ENCODE measurements at regions not wholly inside any gene's neighbourhood (a gene's known extent, or its start where the extent isn't known, plus 50 kb on each side); places are given as distances from the start of the nearest gene placed in this dataset.

- no peak overlapping the region for H3K4me3 ChIP-seq (ENCODE audit: control insufficient read depth in 2 of 3, extremely low read depth in 1 of 3, insufficient read depth in 2 of 3, low read depth in 1 of 3, low read length in 3 of 3)
- H3K4me2 ChIP-seq (ENCODE audit: control insufficient read depth, extremely low read depth, insufficient read depth, low read depth, low read length): no peak overlapping the region
- no peaks in the 10 kb centered on the region for H3K4me1 ChIP-seq (ENCODE audit: control insufficient read depth, extremely low read depth, insufficient read depth, low read length)
- H2AFZ ChIP-seq (ENCODE audit: control insufficient read depth, low read length): no peak overlapping the region
- no peaks in the 10 kb centered on the region for H3K36me3 ChIP-seq (ENCODE audit: control insufficient read depth in 2 of 2, extremely low read depth in 1 of 2, insufficient read depth in 2 of 2, low read length in 2 of 2)
- no peaks in the 10 kb centered on the region for H3K9me1 ChIP-seq (ENCODE audit: control insufficient read depth, extremely low read depth, insufficient read depth, low read length)
- H3K79me2 ChIP-seq (ENCODE audit: control insufficient read depth, insufficient read depth, low read length): no peaks in the 10 kb centered on the region
- FAIRE-seq (no peak), DNase-seq (ENCODE audit: low read depth, low spot score) (no peak)
- dilution Hi-C loops (cut with MboI; ENCODE audit: extremely low pct_ligation_motif_present, low sequenced_read_pairs): no loop called here
- TF ChIP-seq EZH2 (IDR thresholded peaks at IDR 0.05; ENCODE audit: low read length): no peak
- no peak for TF ChIP-seq CTCF (optimal IDR thresholded peaks at IDR 0.05 in 1 of 3, IDR thresholded peaks at IDR 0.05 in 1 of 3, conservative IDR thresholded peaks at IDR 0.05 in 1 of 3; ENCODE audit: extremely low read depth in 1 of 3, insufficient read depth in 2 of 3, low read length in 3 of 3)
- H3K9me3 ChIP-seq (ENCODE audit: control insufficient read depth, low read depth, low read length): no peaks in the 10 kb centered on the region
- H3K27me3 ChIP-seq (ENCODE audit: control insufficient read depth, extremely low read depth, insufficient read depth, low read length): no peaks in the 10 kb centered on the region
- no peak overlapping the region for H3K9ac ChIP-seq (ENCODE audit: control insufficient read depth, extremely low read depth, insufficient read depth, low read length)
- H4K20me1 ChIP-seq (ENCODE audit: control insufficient read depth, extremely low read depth, insufficient read depth, low read length): no peaks in the 10 kb centered on the region
- H3K27ac ChIP-seq (ENCODE audit: control insufficient read depth, insufficient read depth, low read length): no peak overlapping the region
These were observed 273.9 kb downstream of the PDCD6IP start for GRCh38 chr3:34072297-34072696.

GRCh38 chr3:34073111-34073510, 274.7 kb downstream of the PDCD6IP start:
- Histone ChIP-seq H3K4me1 (ENCODE audit: control insufficient read depth, extremely low read depth, insufficient read depth, low read length) (no peaks in the 10 kb centered on the region), H3K36me3 (ENCODE audit: control insufficient read depth in 2 of 2, extremely low read depth in 1 of 2, insufficient read depth in 2 of 2, low read length in 2 of 2) (no peaks in the 10 kb centered on the region), H3K4me2 (ENCODE audit: control insufficient read depth, extremely low read depth, insufficient read depth, low read depth, low read length) (no peak overlapping the region), H3K27me3 (ENCODE audit: control insufficient read depth, extremely low read depth, insufficient read depth, low read length) (no peaks in the 10 kb centered on the region), H3K9me1 (ENCODE audit: control insufficient read depth, extremely low read depth, insufficient read depth, low read length) (no peaks in the 10 kb centered on the region), H2AFZ (ENCODE audit: control insufficient read depth, low read length) (no peak overlapping the region), H3K79me2 (ENCODE audit: control insufficient read depth, insufficient read depth, low read length) (no peaks in the 10 kb centered on the region), H3K9me3 (ENCODE audit: control insufficient read depth, low read depth, low read length) (no peaks in the 10 kb centered on the region), H3K27ac (ENCODE audit: control insufficient read depth, insufficient read depth, low read length) (no peak overlapping the region), H4K20me1 (ENCODE audit: control insufficient read depth, extremely low read depth, insufficient read depth, low read length) (no peaks in the 10 kb centered on the region), H3K4me3 (ENCODE audit: control insufficient read depth in 2 of 3, extremely low read depth in 1 of 3, insufficient read depth in 2 of 3, low read depth in 1 of 3, low read length in 3 of 3) (no peak overlapping the region), H3K9ac (ENCODE audit: control insufficient read depth, extremely low read depth, insufficient read depth, low read length) (no peak overlapping the region)
- FAIRE-seq (no peak), DNase-seq (ENCODE audit: low read depth, low spot score) (no peak)
- dilution Hi-C loops (cut with MboI; ENCODE audit: extremely low pct_ligation_motif_present, low sequenced_read_pairs): no loop called here
- TF ChIP-seq EZH2 (IDR thresholded peaks at IDR 0.05; ENCODE audit: low read length): no peak

GRCh38 chr3:34073961-34074360, 275.5 kb downstream of the PDCD6IP start:
- no peaks in the 10 kb centered on the region for H3K36me3 ChIP-seq (ENCODE audit: control insufficient read depth in 2 of 2, extremely low read depth in 1 of 2, insufficient read depth in 2 of 2, low read length in 2 of 2)
- H2AFZ ChIP-seq (ENCODE audit: control insufficient read depth, low read length): no peak overlapping the region
- H3K9me1 ChIP-seq (ENCODE audit: control insufficient read depth, extremely low read depth, insufficient read depth, low read length): no peaks in the 10 kb centered on the region
- H3K79me2 ChIP-seq (ENCODE audit: control insufficient read depth, insufficient read depth, low read length): no peaks in the 10 kb centered on the region
- H3K4me1 ChIP-seq (ENCODE audit: control insufficient read depth, extremely low read depth, insufficient read depth, low read length): no peaks in the 10 kb centered on the region
- no peak overlapping the region for H3K9ac ChIP-seq (ENCODE audit: control insufficient read depth, extremely low read depth, insufficient read depth, low read length)
- FAIRE-seq: no peak
- DNase-seq (ENCODE audit: low read depth, low spot score): no peak
- no peaks in the 10 kb centered on the region for H3K27me3 ChIP-seq (ENCODE audit: control insufficient read depth, extremely low read depth, insufficient read depth, low read length)
- H3K9me3 ChIP-seq (ENCODE audit: control insufficient read depth, low read depth, low read length): no peaks in the 10 kb centered on the region
- no peaks in the 10 kb centered on the region for H4K20me1 ChIP-seq (ENCODE audit: control insufficient read depth, extremely low read depth, insufficient read depth, low read length)
- dilution Hi-C loops (cut with MboI; ENCODE audit: extremely low pct_ligation_motif_present, low sequenced_read_pairs): no loop called here
- H3K4me3 ChIP-seq (ENCODE audit: control insufficient read depth in 2 of 3, extremely low read depth in 1 of 3, insufficient read depth in 2 of 3, low read depth in 1 of 3, low read length in 3 of 3): no peak overlapping the region
- TF ChIP-seq EZH2 (IDR thresholded peaks at IDR 0.05; ENCODE audit: low read length): no peak
- no peak for TF ChIP-seq CTCF (optimal IDR thresholded peaks at IDR 0.05 in 1 of 3, IDR thresholded peaks at IDR 0.05 in 1 of 3, conservative IDR thresholded peaks at IDR 0.05 in 1 of 3; ENCODE audit: extremely low read depth in 1 of 3, insufficient read depth in 2 of 3, low read length in 3 of 3)
- H3K27ac ChIP-seq (ENCODE audit: control insufficient read depth, insufficient read depth, low read length): no peak overlapping the region
- no peak overlapping the region for H3K4me2 ChIP-seq (ENCODE audit: control insufficient read depth, extremely low read depth, insufficient read depth, low read depth, low read length)

Data from keratinocyte (primary cell).